Neural progenitor cell (in vitro differentiated cells): ENCODE measurements at regions not wholly inside any gene's neighbourhood (a gene's known extent, or its start where the extent isn't known, plus 50 kb on each side); places are given as distances from the start of the nearest gene placed in this dataset.
A peak's percentile ranks its signal among the peaks of the same experiment; 100 is the strongest.

Experiments
- DNase-seq: peaks from one replicate; pipeline ENCODE4 v3.0.0-alpha.2; 2016; ENCODE audit warnings: low spot score
- H2AFZ ChIP-seq: fragments of 200-600 bp; sonication (generic); replicated peaks from 2 replicates; pipeline ENCODE4 v1.6.1; 2016; ENCODE audit warnings: antibody characterized with exemption
- H3F3A ChIP-seq: fragments of 200-600 bp; sonication (generic); 2 replicates; pipeline ENCODE4 v1.6.1; 2016; ENCODE audit warnings: antibody characterized with exemption, low read depth
- H3K27ac ChIP-seq: fragments of 200-600 bp; sonication (generic); 2 replicates; pipeline ENCODE4 v1.5.1; 2016; ENCODE audit warnings: mild to moderate bottlenecking
- H3K27me3 ChIP-seq: fragments of 200-600 bp; sonication (generic); 2 replicates; pipeline ENCODE4 v1.6.1; 2016; ENCODE audit warnings: mild to moderate bottlenecking, moderate library complexity
- H3K36me3 ChIP-seq: fragments of 200-600 bp; sonication (generic); 2 replicates; pipeline ENCODE4 v1.5.1; 2016
- H3K4me1 ChIP-seq: fragments of 200-600 bp; sonication (generic); 2 replicates; pipeline ENCODE4 v1.6.1; 2016; ENCODE audit warnings: mixed run types
- H3K4me2 ChIP-seq: fragments of 200-600 bp; sonication (generic); 2 replicates; pipeline ENCODE4 v1.6.1; 2016
- H3K4me3 ChIP-seq: fragments of 200-600 bp; sonication (generic); 2 replicates; pipeline ENCODE4 v1.5.1; 2016
- H3K79me2 ChIP-seq: fragments of 200-600 bp; sonication (generic); 2 replicates; pipeline ENCODE4 v1.6.1; 2016; ENCODE audit warnings: low read depth
- H3K9ac ChIP-seq: fragments of 200-600 bp; sonication (generic); 2 replicates; pipeline ENCODE4 v1.6.1; 2016
- H3K9me3 ChIP-seq: fragments of 200-600 bp; sonication (generic); 2 replicates; pipeline ENCODE4 v1.5.1; 2016; ENCODE audit warnings: low read depth
- H4K20me1 ChIP-seq: fragments of 200-600 bp; sonication (generic); 2 replicates; pipeline ENCODE4 v1.6.1; 2016; ENCODE audit warnings: low read depth
- H3K27ac Mint-ChIP-seq: 3 replicates; pipeline ENCODE4 v1.8.0; 2021; ENCODE audit warnings: mixed read lengths
- H3K27me3 Mint-ChIP-seq: 2 replicates; pipeline ENCODE4 v1.8.0; 2022; ENCODE audit warnings: low read depth, mild to moderate bottlenecking, inconsistent platforms, moderate library complexity, mixed read lengths; ENCODE audit not compliant: insufficient read depth
- H3K36me3 Mint-ChIP-seq: 3 replicates; pipeline ENCODE4 v1.8.0; 2021; ENCODE audit warnings: mixed read lengths
- H3K4me1 Mint-ChIP-seq: 3 replicates; pipeline ENCODE4 v1.8.0; 2021; ENCODE audit warnings: mixed read lengths
- H3K4me3 Mint-ChIP-seq: 3 replicates; pipeline ENCODE4 v1.8.0; 2021; ENCODE audit warnings: mild to moderate bottlenecking, moderate library complexity, mixed read lengths
- H3K9me3 Mint-ChIP-seq: 3 replicates; pipeline ENCODE4 v1.8.0; 2020; ENCODE audit warnings: mixed read lengths
- CTCF ChIP-seq: fragments of 200-600 bp; sonication (generic); IDR thresholded peaks from 2 replicates; pipeline ENCODE4 v1.5.1; 2017; ENCODE audit warnings: antibody characterized with exemption, mild to moderate bottlenecking
- EZH2 ChIP-seq: fragments of 200-600 bp; sonication (generic); IDR thresholded peaks from 2 replicates; pipeline ENCODE4 v1.6.1; 2017; ENCODE audit warnings: antibody characterized with exemption, mild to moderate bottlenecking, moderate library complexity
- EZH2phosphoT487 ChIP-seq: fragments of 200-600 bp; sonication (generic); IDR thresholded peaks from 2 replicates; pipeline ENCODE4 v1.6.1; 2017; ENCODE audit warnings: antibody characterized with exemption

DNA sequence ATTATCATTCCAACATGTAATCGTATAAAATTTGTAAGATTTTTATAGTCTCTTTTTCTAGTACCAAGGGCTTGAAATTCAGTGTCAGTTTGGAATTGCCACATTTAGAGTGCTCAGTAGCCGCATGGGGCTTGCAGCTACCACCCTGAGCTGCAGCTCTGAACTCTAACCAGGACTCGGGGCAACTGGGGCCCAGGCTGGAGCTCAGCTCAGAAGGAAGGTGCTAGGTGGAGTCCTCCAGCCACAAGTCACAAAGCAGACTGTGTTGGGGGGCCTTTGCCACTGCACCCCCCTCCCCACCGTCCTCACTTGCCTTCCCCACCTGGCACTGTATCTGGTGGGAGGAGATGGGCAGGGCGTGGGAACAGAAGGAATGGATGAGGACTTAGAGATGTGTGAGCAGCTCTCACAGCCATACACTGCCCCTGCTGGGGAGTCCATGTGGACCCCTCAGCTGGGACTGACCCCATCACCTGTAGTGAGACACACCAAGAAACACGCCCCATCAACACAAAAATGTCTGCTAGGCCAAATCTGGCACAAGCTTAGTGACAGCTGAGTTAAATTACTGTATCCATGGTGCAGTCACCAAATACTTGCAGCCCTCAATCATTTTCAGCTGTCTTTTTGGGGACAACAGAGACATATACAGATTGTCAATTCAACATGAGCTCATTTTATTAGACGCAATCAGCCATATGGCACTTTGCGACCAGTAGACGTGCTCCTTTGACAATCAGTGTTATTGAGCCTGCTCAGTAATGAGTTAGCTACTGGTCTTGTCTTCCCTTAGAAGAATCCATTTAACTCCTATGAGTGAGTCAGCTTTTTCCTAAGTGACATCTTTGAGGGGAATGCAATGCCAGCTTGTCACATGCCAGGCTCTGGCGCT lies 241.7 kb upstream of the RAB4A start:
- H3K4me2 ChIP-seq, result peak overlapping the region; percentile 44
- H3K4me3 Mint-ChIP-seq, result peak overlapping the region; percentile 43

GRCh38 chr1:229029879-229030235 lies 241.1 kb upstream of the RAB4A start:
- Mint-ChIP-seq H3K9me3 (no peaks in the 10 kb centered on the region), H3K4me1 (peaks cover 71% of the 10 kb centered on the region), H3K4me3 (no peak overlapping the region), H3K36me3 (no peaks in the 10 kb centered on the region), H3K27me3 (peaks cover 8% of the 10 kb centered on the region), H3K27ac (no peak overlapping the region)
- Histone ChIP-seq H3K36me3 (no peaks in the 10 kb centered on the region), H3K79me2 (no peaks in the 10 kb centered on the region), H3K27me3 (no peaks in the 10 kb centered on the region), H3K27ac (no peak overlapping the region), H3K4me2 (no peak overlapping the region), H3K9me3 (no peaks in the 10 kb centered on the region), H2AFZ (no peak overlapping the region), H3K4me3 (no peak overlapping the region), H3F3A (peaks cover 48% of the 10 kb centered on the region), H3K9ac (no peak overlapping the region), H3K4me1 (peaks cover 74% of the 10 kb centered on the region), H4K20me1 (no peaks in the 10 kb centered on the region)
- no peak for TF ChIP-seq EZH2
- no peak for TF ChIP-seq EZH2phosphoT487
- no peak for TF ChIP-seq CTCF
- no peak for DNase-seq

More for the DNA sequence above, 241.7 kb upstream of the RAB4A start:
- H3K27me3 Mint-ChIP-seq, result peaks cover 10% of the 10 kb centered on the region
- peaks cover 76% of the 10 kb centered on the region for H3K4me1 Mint-ChIP-seq
- Histone ChIP-seq H3K4me1 (peaks cover 74% of the 10 kb centered on the region), H3K36me3 (no peaks in the 10 kb centered on the region), H3K79me2 (no peaks in the 10 kb centered on the region), H3K9me3 (no peaks in the 10 kb centered on the region), H3K4me3 (no peak overlapping the region), H3K27me3 (no peaks in the 10 kb centered on the region), H3F3A (peaks cover 48% of the 10 kb centered on the region), H2AFZ (no peak overlapping the region), H3K9ac (no peak overlapping the region), H3K27ac (peak overlapping the region; percentile 82), H4K20me1 (no peaks in the 10 kb centered on the region)
- no peaks in the 10 kb centered on the region for H3K9me3 Mint-ChIP-seq
- TF ChIP-seq CTCF (no peak), EZH2phosphoT487 (no peak), EZH2 (no peak)
- peak overlapping the region; percentile 33 for H3K27ac Mint-ChIP-seq
- DNase-seq, result no peak
- H3K36me3 Mint-ChIP-seq, result no peaks in the 10 kb centered on the region

- peak overlapping the region; percentile 1 for H3K27ac Mint-ChIP-seq
- peaks cover 68% of the 10 kb centered on the region for H3K4me1 ChIP-seq
Observed at GRCh38 chr1:229030630-229031029, 240.3 kb upstream of the RAB4A start.

More at GRCh38 chr1:229030630-229031029, 240.3 kb upstream of the RAB4A start:
- Mint-ChIP-seq H3K36me3 (no peaks in the 10 kb centered on the region), H3K9me3 (no peaks in the 10 kb centered on the region), H3K4me3 (no peak overlapping the region), H3K4me1 (peaks cover 72% of the 10 kb centered on the region), H3K27me3 (peaks cover 8% of the 10 kb centered on the region)
- Histone ChIP-seq H3K4me3 (no peak overlapping the region), H3F3A (peaks cover 41% of the 10 kb centered on the region), H3K27ac (no peak overlapping the region), H3K9me3 (no peaks in the 10 kb centered on the region), H3K4me2 (no peak overlapping the region), H3K27me3 (no peaks in the 10 kb centered on the region), H4K20me1 (no peaks in the 10 kb centered on the region), H2AFZ (no peak overlapping the region), H3K36me3 (no peaks in the 10 kb centered on the region), H3K9ac (no peak overlapping the region), H3K79me2 (no peaks in the 10 kb centered on the region)
- DNase-seq, result no peak
- no peak for TF ChIP-seq CTCF
- TF ChIP-seq EZH2phosphoT487, result no peak
- TF ChIP-seq EZH2, result no peak
